OCI-LY7 (cell line): ENCODE measurements at regions not wholly inside any gene's neighbourhood (a gene's known extent, or its start where the extent isn't known, plus 50 kb on each side); places are given as distances from the start of the nearest gene placed in this dataset.

Experiments used
- BruUV-seq: library from RNA; stranded (reverse); fragments of 400-500 nt; replicated peaks from 2 replicates; lab custom pipeline; 2021; lab: Mats Ljungman, UMichigan
- CTCF ChIA-PET: fragments of 300-600 bp; sonication (Branson Sonifier 250); formaldehyde crosslinking; loops from one replicate; lab custom pipeline; 2022; ENCODE audit warnings: antibody characterized with exemption; ENCODE audit not compliant: unreplicated experiment; lab: Charles Lee
- POLR2A ChIA-PET: fragments of 300-600 bp; sonication (Branson Sonifier 250); formaldehyde crosslinking; loops from one replicate; lab custom pipeline; 2022; ENCODE audit warnings: antibody characterized with exemption; lab: Charles Lee
- DNase-seq: peaks from one replicate; pipeline ENCODE4 v3.0.0-alpha.2; 2015; ENCODE audit warnings: low spot score
- H2AFZ ChIP-seq: fragments of 200-600 bp; sonication (generic), shearing (Covaris generic); 2 replicates; pipeline ENCODE4 v1.6.1; 2014; ENCODE audit warnings: mild to moderate bottlenecking, antibody characterized with exemption, low read length, moderate library complexity
- H3K27ac ChIP-seq: fragments of 200-600 bp; sonication (generic); 2 replicates; pipeline ENCODE4 v1.5.1; 2014; ENCODE audit warnings: mixed run types, low read depth, mild to moderate bottlenecking, moderate library complexity, low read length, inconsistent platforms; ENCODE audit not compliant: poor library complexity, severe bottlenecking
- H3K36me3 ChIP-seq: fragments of 200-600 bp; sonication (generic); 2 replicates; pipeline ENCODE4 v1.6.1; 2014; ENCODE audit warnings: mild to moderate bottlenecking, antibody characterized with exemption, low read length, moderate library complexity, mixed read lengths; ENCODE audit not compliant: insufficient read depth
- H3K4me1 ChIP-seq: fragments of 200-600 bp; sonication (generic); 2 replicates; pipeline ENCODE4 v1.5.1; 2014; ENCODE audit warnings: mild to moderate bottlenecking, low read length; ENCODE audit not compliant: insufficient read depth, poor library complexity, severe bottlenecking
- H3K4me2 ChIP-seq: fragments of 200-600 bp; sonication (generic); 2 replicates; pipeline ENCODE4 v1.6.1; 2014; ENCODE audit warnings: mild to moderate bottlenecking, low read length
- H3K4me3 ChIP-seq: fragments of 200-600 bp; sonication (generic); 2 replicates; pipeline ENCODE4 v1.5.1; 2014; ENCODE audit warnings: mild to moderate bottlenecking, low read depth, low read length; ENCODE audit not compliant: poor library complexity, severe bottlenecking
- H3K79me2 ChIP-seq: fragments of 200-600 bp; sonication (generic); 2 replicates; pipeline ENCODE4 v1.6.1; 2016; ENCODE audit warnings: low read depth, mild to moderate bottlenecking, low read length, moderate library complexity, mixed read lengths; ENCODE audit not compliant: insufficient read depth
- H3K9me2 ChIP-seq: fragments of 200-600 bp; sonication (generic); 2 replicates; pipeline ENCODE4 v1.6.1; 2016; ENCODE audit warnings: mild to moderate bottlenecking, low read length, mixed read lengths; ENCODE audit not compliant: insufficient read depth
- H3K9me3 ChIP-seq: fragments of 200-600 bp; sonication (generic); 2 replicates; pipeline ENCODE4 v1.6.1; 2014; ENCODE audit warnings: mild to moderate bottlenecking, mixed run types, low read length, mixed read lengths
- H4K20me1 ChIP-seq: fragments of 200-600 bp; sonication (generic); 2 replicates; pipeline ENCODE4 v1.6.1; 2014; ENCODE audit warnings: mild to moderate bottlenecking, antibody characterized with exemption, low read length, moderate library complexity, mixed read lengths; ENCODE audit not compliant: insufficient read depth
- EZH2phosphoT487 ChIP-seq: fragments of 200-600 bp; sonication (generic); IDR thresholded peaks from 2 replicates; pipeline ENCODE4 v1.6.1; 2018; ENCODE audit warnings: low read depth, borderline replicate concordance, mild to moderate bottlenecking, mixed run types, antibody characterized with exemption, low read length, moderate library complexity, mixed read lengths
- intact Hi-C: fragments of 100-400 bp; cut with micrococcal nuclease; formaldehyde crosslinking; loops from one replicate; pipeline ENCODE4 v1.10.0; 2022; ENCODE audit not compliant: unreplicated experiment
- TF ChIP-seq, protein P1 (sequence below): fragments of 200-600 bp; sonication (generic); conservative IDR thresholded peaks from 2 replicates; pipeline ENCODE4 v1.5.1; 2014; ENCODE audit warnings: mild to moderate bottlenecking, antibody characterized with exemption, low read length, moderate library complexity, mixed read lengths

GRCh38 chr16:72673118-72673517, 374.8 kb downstream of the ZFHX3 start:
- no peak for DNase-seq
- peaks cover 19% of the 10 kb centered on the region; the same call in 1 of the 2 replicates for H3K9me3 ChIP-seq
- no peaks in the 10 kb centered on the region for H3K4me1 ChIP-seq
- H3K36me3 ChIP-seq: peaks cover 18% of the 10 kb centered on the region
- no peaks in the 10 kb centered on the region for H3K9me2 ChIP-seq
- intact Hi-C loops: no loop called here
- no peak overlapping the region for H2AFZ ChIP-seq
- no peak overlapping the region for H3K27ac ChIP-seq
- no peaks in the 10 kb centered on the region for H4K20me1 ChIP-seq
- ChIA-PET POLR2A (no interaction called here), CTCF (no interaction called here)
- BruUV-seq: no TSS peak
- H3K79me2 ChIP-seq: no peaks in the 10 kb centered on the region
- no peak overlapping the region for H3K4me3 ChIP-seq
- TF ChIP-seq, protein P1, sequence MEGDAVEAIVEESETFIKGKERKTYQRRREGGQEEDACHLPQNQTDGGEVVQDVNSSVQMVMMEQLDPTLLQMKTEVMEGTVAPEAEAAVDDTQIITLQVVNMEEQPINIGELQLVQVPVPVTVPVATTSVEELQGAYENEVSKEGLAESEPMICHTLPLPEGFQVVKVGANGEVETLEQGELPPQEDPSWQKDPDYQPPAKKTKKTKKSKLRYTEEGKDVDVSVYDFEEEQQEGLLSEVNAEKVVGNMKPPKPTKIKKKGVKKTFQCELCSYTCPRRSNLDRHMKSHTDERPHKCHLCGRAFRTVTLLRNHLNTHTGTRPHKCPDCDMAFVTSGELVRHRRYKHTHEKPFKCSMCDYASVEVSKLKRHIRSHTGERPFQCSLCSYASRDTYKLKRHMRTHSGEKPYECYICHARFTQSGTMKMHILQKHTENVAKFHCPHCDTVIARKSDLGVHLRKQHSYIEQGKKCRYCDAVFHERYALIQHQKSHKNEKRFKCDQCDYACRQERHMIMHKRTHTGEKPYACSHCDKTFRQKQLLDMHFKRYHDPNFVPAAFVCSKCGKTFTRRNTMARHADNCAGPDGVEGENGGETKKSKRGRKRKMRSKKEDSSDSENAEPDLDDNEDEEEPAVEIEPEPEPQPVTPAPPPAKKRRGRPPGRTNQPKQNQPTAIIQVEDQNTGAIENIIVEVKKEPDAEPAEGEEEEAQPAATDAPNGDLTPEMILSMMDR: no peak
- no peak for TF ChIP-seq EZH2phosphoT487
- H3K4me2 ChIP-seq: no peak overlapping the region

DNA sequence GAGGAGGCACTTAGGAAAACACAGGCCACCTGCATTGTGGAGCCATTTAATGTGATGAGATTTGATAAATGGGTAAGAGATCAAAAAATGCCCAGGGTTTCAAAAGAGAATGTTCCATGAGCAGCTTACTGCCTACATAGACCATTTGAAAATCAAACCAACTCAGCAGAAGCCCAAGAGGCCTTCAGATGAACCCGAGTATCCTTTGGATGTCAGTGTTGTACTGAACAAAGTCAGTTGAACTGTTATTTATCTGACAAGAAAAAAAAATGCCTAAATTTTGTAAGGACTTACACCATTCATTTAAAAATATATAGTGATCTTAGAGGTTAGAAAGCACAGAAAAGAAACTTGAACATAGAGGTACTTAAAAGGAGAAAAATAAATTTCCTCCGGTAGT, 381.7 kb downstream of the ZFHX3 start:
- Histone ChIP-seq H3K27ac (no peak overlapping the region), H3K4me3 (peak overlapping the region; percentile 94), H3K9me3 (no peaks in the 10 kb centered on the region), H3K36me3 (peaks cover 12% of the 10 kb centered on the region), H3K4me1 (peaks cover 45% of the 10 kb centered on the region), H2AFZ (no peak overlapping the region; the same call in 1 of the 2 replicates), H3K9me2 (no peaks in the 10 kb centered on the region), H4K20me1 (no peaks in the 10 kb centered on the region), H3K4me2 (peak overlapping the region; percentile 80), H3K79me2 (peaks cover 44% of the 10 kb centered on the region)
- BruUV-seq: no TSS peak
- peak; percentile 33 for DNase-seq
- ChIA-PET POLR2A (interaction anchor here (0.6 to 1.6 kb wide), 3 partner anchors 8 to 62 kb away, joined by 3 to 4 read pairs (median 4); no protein-coding TSS in a partner anchor), CTCF (no interaction called here)
- intact Hi-C loops: loop anchor here (5.0 kb wide), 2 partner anchors 164 to 391 kb away; no protein-coding TSS in a partner anchor
- TF ChIP-seq, protein P1: 0 out of 2 replicates have a peak, but pooled peaks have one; percentile 27
- no peak for TF ChIP-seq EZH2phosphoT487

DNA sequence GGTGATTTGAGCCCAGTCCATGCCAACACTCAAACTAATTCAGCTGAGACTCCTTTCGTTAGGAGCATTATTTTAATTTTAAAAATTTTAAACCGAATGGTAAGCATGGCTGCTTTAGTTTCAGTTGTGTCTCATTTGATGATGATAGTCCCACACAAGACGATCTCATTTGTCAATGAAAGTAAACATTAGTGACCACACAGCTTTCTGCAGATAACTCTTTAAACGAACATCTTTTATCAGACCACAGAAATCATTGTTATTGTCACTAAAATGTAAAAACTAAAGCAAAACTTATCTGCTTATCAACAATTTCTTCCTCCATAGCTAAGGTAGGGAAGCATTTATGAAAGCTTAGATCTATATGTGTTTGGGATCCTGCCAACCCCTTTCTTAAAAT, 382.2 kb downstream of the ZFHX3 start:
- Histone ChIP-seq H3K36me3 (peaks cover 8% of the 10 kb centered on the region; the same call in 1 of the 2 replicates), H3K9me3 (no peaks in the 10 kb centered on the region), H3K9me2 (no peaks in the 10 kb centered on the region), H2AFZ (peak overlapping the region; percentile 94; the same call in 1 of the 2 replicates), H3K4me2 (peak overlapping the region; percentile 80), H3K27ac (peak overlapping the region; percentile 84), H3K4me3 (peak overlapping the region; percentile 94), H3K79me2 (peaks cover 50% of the 10 kb centered on the region), H3K4me1 (peaks cover 47% of the 10 kb centered on the region), H4K20me1 (no peaks in the 10 kb centered on the region)
- intact Hi-C loops: loop anchor here (5.0 kb wide), 2 partner anchors 163 to 392 kb away; no protein-coding TSS in a partner anchor
- TF ChIP-seq, protein P1: no peak
- no peak for TF ChIP-seq EZH2phosphoT487
- DNase-seq: no peak
- POLR2A ChIA-PET: interaction anchor here (0.6 to 1.1 kb wide), 3 partner anchors 19 to 64 kb away, joined by 3 to 5 read pairs (median 4); no protein-coding TSS in a partner anchor
- CTCF ChIA-PET: no interaction called here
- no TSS peak for BruUV-seq
